ENCODE measurements at regions not wholly inside any gene's neighbourhood (a gene's known extent, or its start where the extent isn't known, plus 50 kb on each side); places are given as distances from the start of the nearest gene placed in this dataset.

DNA sequence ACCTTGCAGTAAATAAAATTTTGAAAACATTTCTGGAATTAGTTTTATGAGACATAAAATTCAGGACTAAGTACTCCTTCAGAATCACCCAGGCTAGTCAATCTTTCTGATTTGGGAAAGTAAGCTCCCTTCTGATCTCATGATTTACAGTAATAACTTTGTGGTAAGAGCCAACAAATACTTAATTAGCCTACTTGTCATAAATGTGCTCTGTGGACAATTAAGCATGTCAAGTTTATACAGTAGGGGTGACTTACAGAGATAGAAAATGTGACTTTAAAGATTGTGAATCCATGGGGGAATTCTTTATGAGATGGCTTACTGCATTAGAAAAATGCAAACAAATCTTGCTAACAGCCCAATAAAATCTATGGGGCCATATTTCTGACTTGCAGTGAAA lies 616.9 kb upstream of the GHITM start:
- TF ChIP-seq, protein P1, sequence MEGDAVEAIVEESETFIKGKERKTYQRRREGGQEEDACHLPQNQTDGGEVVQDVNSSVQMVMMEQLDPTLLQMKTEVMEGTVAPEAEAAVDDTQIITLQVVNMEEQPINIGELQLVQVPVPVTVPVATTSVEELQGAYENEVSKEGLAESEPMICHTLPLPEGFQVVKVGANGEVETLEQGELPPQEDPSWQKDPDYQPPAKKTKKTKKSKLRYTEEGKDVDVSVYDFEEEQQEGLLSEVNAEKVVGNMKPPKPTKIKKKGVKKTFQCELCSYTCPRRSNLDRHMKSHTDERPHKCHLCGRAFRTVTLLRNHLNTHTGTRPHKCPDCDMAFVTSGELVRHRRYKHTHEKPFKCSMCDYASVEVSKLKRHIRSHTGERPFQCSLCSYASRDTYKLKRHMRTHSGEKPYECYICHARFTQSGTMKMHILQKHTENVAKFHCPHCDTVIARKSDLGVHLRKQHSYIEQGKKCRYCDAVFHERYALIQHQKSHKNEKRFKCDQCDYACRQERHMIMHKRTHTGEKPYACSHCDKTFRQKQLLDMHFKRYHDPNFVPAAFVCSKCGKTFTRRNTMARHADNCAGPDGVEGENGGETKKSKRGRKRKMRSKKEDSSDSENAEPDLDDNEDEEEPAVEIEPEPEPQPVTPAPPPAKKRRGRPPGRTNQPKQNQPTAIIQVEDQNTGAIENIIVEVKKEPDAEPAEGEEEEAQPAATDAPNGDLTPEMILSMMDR (IDR thresholded peaks at IDR 0.05) = no peak
- TF ChIP-seq ZFX (IDR thresholded peaks at IDR 0.05; ENCODE audit: borderline replicate concordance) = no peak
